Keratinocyte (primary cell): ENCODE measurements at regions not wholly inside any gene's neighbourhood (a gene's known extent, or its start where the extent isn't known, plus 50 kb on each side); places are given as distances from the start of the nearest gene placed in this dataset.

ENCODE experiments used
- DNase-seq: peaks from one replicate; pipeline ENCODE4 v3.0.0-alpha.2; 2011; ENCODE audit warnings: low read depth, missing footprints, low spot score
- FAIRE-seq: peaks from 2 replicates; lab custom pipeline; 2011; peaks lifted over from hg19 to GRCh38; lab: Jason Lieb, UNC
- H2AFZ ChIP-seq: 2 replicates; pipeline ENCODE4 v1.6.0; 2012; ENCODE audit warnings: low read length, control low read depth, inconsistent platforms; ENCODE audit not compliant: control insufficient read depth
- H3K27ac ChIP-seq: 2 replicates; pipeline ENCODE4 v1.5.1; 2011; ENCODE audit warnings: low read length; ENCODE audit not compliant: control insufficient read depth, insufficient read depth
- H3K27me3 ChIP-seq: 3 replicates; pipeline ENCODE4 v1.6.0; 2011; ENCODE audit warnings: low read length; ENCODE audit not compliant: control insufficient read depth, insufficient read depth; ENCODE audit errors: extremely low read depth
- H3K36me3 ChIP-seq, 2 experiments: 2 replicates in 1 of 2; 3 replicates in 1 of 2; pipeline ENCODE4 v1.5.1; 2011; ENCODE audit warnings: low read length in 2 of 2, mild to moderate bottlenecking in 1 of 2; ENCODE audit not compliant: control insufficient read depth in 2 of 2, insufficient read depth in 2 of 2; ENCODE audit errors: extremely low read depth in 1 of 2
- H3K4me1 ChIP-seq: 3 replicates; pipeline ENCODE4 v1.5.1; 2011; ENCODE audit warnings: low read length; ENCODE audit not compliant: control insufficient read depth, insufficient read depth; ENCODE audit errors: extremely low read depth
- H3K4me2 ChIP-seq: 3 replicates; pipeline ENCODE4 v1.6.0; 2011; ENCODE audit warnings: low read depth, low read length; ENCODE audit not compliant: control insufficient read depth, insufficient read depth; ENCODE audit errors: extremely low read depth
- H3K4me3 ChIP-seq, 3 experiments: fragments of 200-600 bp in 1 of 3; sonication (generic) in 1 of 3; 2 replicates in 2 of 3; 3 replicates in 1 of 3; pipeline ENCODE4 v1.5.1; 2011 to 2016; ENCODE audit warnings: low read length in 3 of 3, mild to moderate bottlenecking in 3 of 3, control low read depth in 2 of 3, inconsistent platforms in 1 of 3, low read depth in 1 of 3, mixed read lengths in 1 of 3, mixed run types in 1 of 3, moderate library complexity in 1 of 3; ENCODE audit not compliant: control insufficient read depth in 2 of 3, insufficient read depth in 2 of 3; ENCODE audit errors: extremely low read depth in 1 of 3
- H3K79me2 ChIP-seq: 2 replicates; pipeline ENCODE4 v1.6.0; 2012; ENCODE audit warnings: low read length; ENCODE audit not compliant: control insufficient read depth, insufficient read depth
- H3K9ac ChIP-seq: 3 replicates; pipeline ENCODE4 v1.6.0; 2011; ENCODE audit warnings: low read length; ENCODE audit not compliant: control insufficient read depth, insufficient read depth; ENCODE audit errors: extremely low read depth
- H3K9me1 ChIP-seq: 3 replicates; pipeline ENCODE4 v1.6.0; 2011; ENCODE audit warnings: low read length; ENCODE audit not compliant: control insufficient read depth, insufficient read depth; ENCODE audit errors: extremely low read depth
- H3K9me3 ChIP-seq: 2 replicates; pipeline ENCODE4 v1.5.1; 2012; ENCODE audit warnings: low read depth, low read length; ENCODE audit not compliant: control insufficient read depth
- H4K20me1 ChIP-seq: 3 replicates; pipeline ENCODE4 v1.6.0; 2011; ENCODE audit warnings: low read length; ENCODE audit not compliant: control insufficient read depth, insufficient read depth; ENCODE audit errors: extremely low read depth
- EZH2 ChIP-seq: IDR thresholded peaks from one replicate; pipeline ENCODE4 v1.6.1; 2012; ENCODE audit warnings: inconsistent platforms, mild to moderate bottlenecking, low read length, moderate library complexity
- dilution Hi-C: fragments of 300-500 bp; cut with MboI; formaldehyde crosslinking; loops from one replicate; pipeline ENCODE4 v1.7.0; 2020; ENCODE audit warnings: low sequenced_read_pairs; ENCODE audit not compliant: extremely low pct_ligation_motif_present
- TF ChIP-seq, protein P1 (sequence below), 3 experiments: IDR thresholded peaks in 1 of 3; conservative IDR thresholded peaks in 1 of 3; optimal IDR thresholded peaks in 1 of 3; 2 replicates in 2 of 3; 3 replicates in 1 of 3; pipeline versions ENCODE3 to v1.5.1; 2011; ENCODE audit warnings: low read length in 3 of 3, mild to moderate bottlenecking in 3 of 3, moderate library complexity in 2 of 3, control low read depth in 1 of 3, inconsistent platforms in 1 of 3; ENCODE audit not compliant: insufficient read depth in 2 of 3; ENCODE audit errors: extremely low read depth in 1 of 3

DNA sequence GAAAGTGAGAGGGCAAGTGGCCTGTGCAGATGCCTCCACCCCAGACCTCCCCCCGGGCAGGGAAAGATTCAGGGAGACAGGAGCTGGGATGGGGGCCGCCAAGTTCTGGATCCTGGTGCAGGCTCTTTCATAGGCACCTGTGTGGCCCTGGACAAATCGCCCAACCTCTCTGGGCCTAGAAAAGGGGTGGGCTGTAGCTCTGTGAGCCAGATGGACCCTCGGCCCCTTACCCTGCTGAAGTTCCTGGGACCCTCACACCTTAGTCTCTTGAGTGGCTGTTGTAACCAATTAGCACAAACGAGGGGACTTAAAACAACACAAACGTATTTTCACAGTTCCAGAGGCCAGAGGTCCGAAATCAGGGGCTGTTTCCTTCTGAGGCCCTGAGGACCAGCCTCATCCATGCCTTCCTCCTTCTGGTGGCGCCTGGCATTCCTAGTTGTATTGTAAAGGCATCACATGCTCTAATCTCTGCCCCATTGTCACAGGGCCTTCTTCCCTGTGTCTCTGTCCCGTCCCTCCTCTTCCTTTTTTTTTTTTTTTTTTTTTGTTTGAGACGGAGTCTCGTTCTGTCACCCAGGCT lies 352.6 kb downstream of the SEC14L1 start:
- DNase-seq (no peak), FAIRE-seq (no peak)
- peaks cover 50 to 68% of the 10 kb centered on the region in 2 experiments for H3K36me3 ChIP-seq
- H3K4me3 ChIP-seq = no peak overlapping the region
- H3K27ac ChIP-seq = no peak overlapping the region
- TF ChIP-seq, protein P1, sequence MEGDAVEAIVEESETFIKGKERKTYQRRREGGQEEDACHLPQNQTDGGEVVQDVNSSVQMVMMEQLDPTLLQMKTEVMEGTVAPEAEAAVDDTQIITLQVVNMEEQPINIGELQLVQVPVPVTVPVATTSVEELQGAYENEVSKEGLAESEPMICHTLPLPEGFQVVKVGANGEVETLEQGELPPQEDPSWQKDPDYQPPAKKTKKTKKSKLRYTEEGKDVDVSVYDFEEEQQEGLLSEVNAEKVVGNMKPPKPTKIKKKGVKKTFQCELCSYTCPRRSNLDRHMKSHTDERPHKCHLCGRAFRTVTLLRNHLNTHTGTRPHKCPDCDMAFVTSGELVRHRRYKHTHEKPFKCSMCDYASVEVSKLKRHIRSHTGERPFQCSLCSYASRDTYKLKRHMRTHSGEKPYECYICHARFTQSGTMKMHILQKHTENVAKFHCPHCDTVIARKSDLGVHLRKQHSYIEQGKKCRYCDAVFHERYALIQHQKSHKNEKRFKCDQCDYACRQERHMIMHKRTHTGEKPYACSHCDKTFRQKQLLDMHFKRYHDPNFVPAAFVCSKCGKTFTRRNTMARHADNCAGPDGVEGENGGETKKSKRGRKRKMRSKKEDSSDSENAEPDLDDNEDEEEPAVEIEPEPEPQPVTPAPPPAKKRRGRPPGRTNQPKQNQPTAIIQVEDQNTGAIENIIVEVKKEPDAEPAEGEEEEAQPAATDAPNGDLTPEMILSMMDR (optimal IDR thresholded peaks at IDR 0.05 in 1 of 3, IDR thresholded peaks at IDR 0.05 in 1 of 3, conservative IDR thresholded peaks at IDR 0.05 in 1 of 3; ENCODE audit: extremely low read depth in 1 of 3, insufficient read depth in 2 of 3, low read length in 3 of 3) = no peak
- no peak for TF ChIP-seq EZH2
- no peaks in the 10 kb centered on the region for H3K4me1 ChIP-seq
- no peaks in the 10 kb centered on the region for H3K9me3 ChIP-seq
- H2AFZ ChIP-seq = no peak overlapping the region
- H4K20me1 ChIP-seq = peaks cover 5% of the 10 kb centered on the region
- no peaks in the 10 kb centered on the region for H3K27me3 ChIP-seq
- H3K9me1 ChIP-seq = no peaks in the 10 kb centered on the region
- no peaks in the 10 kb centered on the region for H3K79me2 ChIP-seq
- H3K9ac ChIP-seq = no peak overlapping the region
- dilution Hi-C loops = no loop called here
- H3K4me2 ChIP-seq = no peak overlapping the region

DNA sequence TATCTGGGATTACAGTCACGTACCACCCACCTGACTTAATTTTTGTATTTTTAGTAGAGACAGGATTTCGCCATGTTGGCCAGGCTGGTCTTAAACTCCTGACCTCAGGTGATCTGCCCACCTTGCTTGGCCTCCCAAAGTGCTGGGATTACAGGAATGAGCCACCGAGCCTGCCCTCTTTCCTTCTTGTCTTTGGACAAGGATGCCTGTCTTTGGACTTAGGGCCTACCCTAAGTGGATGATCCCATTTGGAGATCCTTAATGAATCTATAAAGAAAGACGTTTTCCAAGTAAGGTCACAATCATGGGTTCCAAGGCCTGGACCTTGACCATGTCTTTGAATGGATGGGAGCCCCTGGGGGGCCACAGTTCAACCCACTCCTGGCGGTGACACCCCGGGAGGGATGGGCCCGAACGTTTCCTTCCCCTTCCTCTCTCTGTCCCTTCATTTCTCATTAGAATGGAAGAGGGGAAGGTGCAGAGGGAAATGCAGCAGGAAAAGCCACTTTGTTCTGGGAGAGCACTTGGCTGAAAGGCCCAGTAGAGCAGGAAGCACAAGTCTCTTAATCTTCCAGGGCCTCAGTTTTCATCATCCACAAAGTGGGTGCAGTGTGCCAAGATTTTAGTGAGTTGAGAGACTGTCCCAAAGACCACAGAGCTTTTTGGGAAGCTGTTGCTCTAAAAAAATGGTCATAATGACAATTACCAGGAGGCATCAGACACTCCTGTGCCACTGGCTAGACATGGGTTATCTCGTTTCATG lies 353.3 kb downstream of the SEC14L1 start:
- H3K27me3 ChIP-seq = no peaks in the 10 kb centered on the region
- TF ChIP-seq, protein P1 (optimal IDR thresholded peaks at IDR 0.05 in 1 of 3, IDR thresholded peaks at IDR 0.05 in 1 of 3, conservative IDR thresholded peaks at IDR 0.05 in 1 of 3; ENCODE audit: extremely low read depth in 1 of 3, insufficient read depth in 2 of 3, low read length in 3 of 3) = no peak
- TF ChIP-seq EZH2 = no peak

More for the DNA sequence above, 353.3 kb downstream of the SEC14L1 start:
- FAIRE-seq = no peak
- no peaks in the 10 kb centered on the region for H3K9me1 ChIP-seq
- dilution Hi-C loops = no loop called here
- H3K4me2 ChIP-seq = no peak overlapping the region
- H4K20me1 ChIP-seq = peaks cover 3% of the 10 kb centered on the region
- DNase-seq = no peak
- no peaks in the 10 kb centered on the region for H3K4me1 ChIP-seq
- H3K9ac ChIP-seq = no peak overlapping the region
- H2AFZ ChIP-seq = no peak overlapping the region
- no peaks in the 10 kb centered on the region for H3K79me2 ChIP-seq
- no peak overlapping the region for H3K27ac ChIP-seq
- peaks cover 48 to 61% of the 10 kb centered on the region in 2 experiments for H3K36me3 ChIP-seq
- H3K9me3 ChIP-seq = no peaks in the 10 kb centered on the region
- H3K4me3 ChIP-seq = no peak overlapping the region
